Colonic mucosa (tissue), 4 donors: ENCODE measurements at regions not wholly inside any gene's neighbourhood (a gene's known extent, or its start where the extent isn't known, plus 50 kb on each side); places are given as distances from the start of the nearest gene placed in this dataset.

Experiments used
- DNase-seq: peaks from one replicate; pipeline ENCODE4 v3.0.0-alpha.2; 2020
- H3K27ac ChIP-seq: fragments of 200-600 bp; one replicate; pipeline ENCODE4 v1.8.0; 2021
- H3K27me3 ChIP-seq: fragments of 200-600 bp; one replicate; pipeline ENCODE4 v1.8.0; 2021
- H3K36me3 ChIP-seq: fragments of 200-600 bp; one replicate; pipeline ENCODE4 v1.8.0; 2021
- H3K4me1 ChIP-seq: fragments of 200-600 bp; one replicate; pipeline ENCODE4 v1.8.0; 2021; ENCODE audit warnings: mild to moderate bottlenecking
- H3K4me3 ChIP-seq: fragments of 200-600 bp; one replicate; pipeline ENCODE4 v1.8.0; 2021
- H3K9ac ChIP-seq, 2 donors: one replicate each; pipeline ENCODE4 v1.7.0; 2013; ENCODE audit warnings: control low read depth in 2 of 2, low read depth in 2 of 2, low read length in 2 of 2
- H3K9me3 ChIP-seq: fragments of 200-600 bp; one replicate; pipeline ENCODE4 v1.8.0; 2021
- intact Hi-C: fragments of 100-400 bp; cut with DNase I; formaldehyde crosslinking; loops from one replicate; pipeline ENCODE4 v1.14.1; 2022
- TF ChIP-seq, protein P1 (sequence below): fragments of 200-600 bp; IDR thresholded peaks from one replicate; pipeline ENCODE4 v1.8.0; 2022; ENCODE audit warnings: antibody characterized with exemption, mild to moderate bottlenecking
- donor health status: healthy.
- donor health status: DM: no; HTN: no; CAD: no.
- donor health status: DM: no; HTN: no; CAD: no.

DNA sequence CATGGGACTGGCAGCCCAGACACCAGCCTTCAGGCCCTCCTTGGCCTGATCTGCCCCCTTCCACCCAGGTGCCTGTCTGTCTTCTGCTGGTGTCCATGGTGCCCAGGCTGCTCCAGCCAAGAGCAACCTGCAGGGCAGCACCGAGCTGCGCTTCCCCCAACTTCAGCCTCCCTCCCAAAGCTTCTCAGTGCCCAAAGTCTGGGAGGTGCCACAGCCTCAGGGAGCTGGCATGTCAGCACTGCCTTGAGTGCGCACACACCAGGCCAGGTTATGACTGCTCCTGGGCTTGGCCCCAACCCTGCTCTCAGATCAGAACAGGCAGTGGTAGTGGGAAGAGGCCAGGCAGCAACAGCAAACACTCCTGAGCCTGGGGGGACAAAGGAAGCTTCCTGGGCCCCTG, 304.6 kb upstream of the NRG3 start:
- Histone ChIP-seq H3K27ac (no peak overlapping the region), H3K9me3 (no peaks in the 10 kb centered on the region), H3K4me1 (no peaks in the 10 kb centered on the region), H3K9ac (no peak overlapping the region), H3K36me3 (no peaks in the 10 kb centered on the region), H3K4me3 (no peak overlapping the region), H3K27me3 (no peaks in the 10 kb centered on the region)
- intact Hi-C loops: no loop called here
- TF ChIP-seq, protein P1, sequence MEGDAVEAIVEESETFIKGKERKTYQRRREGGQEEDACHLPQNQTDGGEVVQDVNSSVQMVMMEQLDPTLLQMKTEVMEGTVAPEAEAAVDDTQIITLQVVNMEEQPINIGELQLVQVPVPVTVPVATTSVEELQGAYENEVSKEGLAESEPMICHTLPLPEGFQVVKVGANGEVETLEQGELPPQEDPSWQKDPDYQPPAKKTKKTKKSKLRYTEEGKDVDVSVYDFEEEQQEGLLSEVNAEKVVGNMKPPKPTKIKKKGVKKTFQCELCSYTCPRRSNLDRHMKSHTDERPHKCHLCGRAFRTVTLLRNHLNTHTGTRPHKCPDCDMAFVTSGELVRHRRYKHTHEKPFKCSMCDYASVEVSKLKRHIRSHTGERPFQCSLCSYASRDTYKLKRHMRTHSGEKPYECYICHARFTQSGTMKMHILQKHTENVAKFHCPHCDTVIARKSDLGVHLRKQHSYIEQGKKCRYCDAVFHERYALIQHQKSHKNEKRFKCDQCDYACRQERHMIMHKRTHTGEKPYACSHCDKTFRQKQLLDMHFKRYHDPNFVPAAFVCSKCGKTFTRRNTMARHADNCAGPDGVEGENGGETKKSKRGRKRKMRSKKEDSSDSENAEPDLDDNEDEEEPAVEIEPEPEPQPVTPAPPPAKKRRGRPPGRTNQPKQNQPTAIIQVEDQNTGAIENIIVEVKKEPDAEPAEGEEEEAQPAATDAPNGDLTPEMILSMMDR: no peak
- DNase-seq: no peak

DNA sequence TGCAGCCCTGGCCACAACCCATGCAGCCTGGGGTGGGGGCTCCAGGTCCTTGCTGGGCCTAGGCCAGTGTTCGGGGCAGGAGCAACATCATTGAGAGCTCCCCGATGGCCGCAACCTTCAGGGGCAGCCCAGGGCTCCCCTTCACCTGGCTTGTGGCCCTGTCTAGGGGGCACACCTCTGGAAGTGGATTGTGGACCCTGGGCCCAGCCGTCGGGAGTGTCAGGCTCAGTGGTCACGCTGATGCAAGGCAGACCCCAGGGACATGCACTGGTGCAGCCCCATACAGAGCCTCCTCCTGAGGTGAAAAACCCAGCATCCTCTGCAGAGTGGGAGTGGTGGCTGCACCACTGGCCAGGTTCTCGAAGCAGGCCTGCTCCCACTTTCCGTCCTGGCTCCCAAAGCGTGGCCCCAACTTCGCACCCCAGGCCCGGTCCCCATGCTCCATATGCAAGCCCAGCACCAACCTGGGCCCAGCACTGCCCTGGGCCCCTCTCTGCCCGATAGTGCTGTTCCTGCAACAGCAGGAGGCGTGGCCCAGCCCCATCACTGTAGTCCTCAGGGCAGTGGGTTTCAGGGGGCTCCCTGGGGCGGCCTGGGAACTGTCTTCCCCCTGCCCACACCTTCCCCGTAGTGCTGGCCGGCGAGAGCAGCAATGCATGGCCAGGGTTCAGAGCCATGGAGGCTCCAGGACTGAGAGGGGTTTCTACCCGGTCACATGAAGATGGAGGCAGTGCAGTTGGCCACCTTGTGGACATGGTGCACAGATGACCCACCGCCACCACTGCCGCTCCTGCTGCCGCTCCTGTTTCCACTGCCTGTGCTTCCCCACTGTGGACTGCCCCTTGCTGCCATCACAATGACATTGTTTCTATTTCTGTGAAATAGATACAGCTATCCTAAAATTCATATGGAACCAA, 303.9 kb upstream of the NRG3 start:
- no peak for DNase-seq

DNA sequence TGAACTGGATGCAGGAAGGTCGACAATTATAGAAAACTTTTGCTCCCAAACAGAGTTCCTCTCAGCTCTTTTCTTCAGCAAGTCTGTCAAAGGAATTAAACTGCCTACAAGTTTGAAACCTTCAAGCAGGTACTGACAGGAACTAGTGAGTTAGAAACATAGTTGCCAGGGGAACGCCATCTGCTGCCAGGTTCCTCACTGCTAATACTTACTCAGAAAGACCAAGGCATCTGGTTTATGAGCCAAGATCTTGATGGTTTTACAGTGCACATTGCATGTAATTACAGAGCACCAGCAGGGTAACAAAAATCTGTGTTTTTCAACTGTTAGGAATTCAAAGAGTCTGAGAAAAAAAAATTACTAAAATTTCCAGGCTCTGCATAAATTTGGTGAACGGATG, 300.0 kb upstream of the NRG3 start:
- no peak for DNase-seq
- H3K4me1 ChIP-seq: no peaks in the 10 kb centered on the region
- no peaks in the 10 kb centered on the region for H3K27me3 ChIP-seq
- H3K4me3 ChIP-seq: no peak overlapping the region
- H3K9ac ChIP-seq: no peak overlapping the region
- TF ChIP-seq, protein P1: no peak
- intact Hi-C loops: no loop called here
- no peak overlapping the region for H3K27ac ChIP-seq
- no peaks in the 10 kb centered on the region for H3K36me3 ChIP-seq
- H3K9me3 ChIP-seq: no peaks in the 10 kb centered on the region

More for the DNA sequence above, 303.9 kb upstream of the NRG3 start:
- Histone ChIP-seq H3K4me3 (no peak overlapping the region), H3K9ac (no peak overlapping the region), H3K36me3 (no peaks in the 10 kb centered on the region), H3K9me3 (no peaks in the 10 kb centered on the region), H3K27me3 (no peaks in the 10 kb centered on the region), H3K4me1 (no peaks in the 10 kb centered on the region), H3K27ac (no peak overlapping the region)
- intact Hi-C loops: no loop called here
- TF ChIP-seq, protein P1: no peak

DNA sequence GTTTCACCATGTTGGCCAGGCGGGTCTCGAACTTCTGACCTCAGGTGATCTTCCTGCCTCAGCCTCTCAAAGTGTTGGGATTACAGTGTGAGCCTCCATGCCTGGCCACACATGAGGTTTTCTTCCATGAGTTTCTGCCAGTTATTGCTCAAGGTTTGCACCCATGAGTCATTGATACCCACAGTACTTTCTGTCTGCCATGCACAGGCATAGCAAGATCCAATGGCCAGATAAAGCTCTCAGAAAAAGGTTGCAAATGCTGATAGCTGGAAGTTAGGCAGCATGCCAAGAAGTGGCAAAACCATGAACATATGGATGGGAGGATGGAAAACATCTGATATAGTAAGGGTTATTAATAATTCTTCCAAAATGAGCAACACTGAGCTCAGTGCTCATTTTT, 298.7 kb upstream of the NRG3 start:
- intact Hi-C loops: no loop called here
- no peak overlapping the region for H3K27ac ChIP-seq
- H3K4me1 ChIP-seq: no peaks in the 10 kb centered on the region
- no peak overlapping the region for H3K9ac ChIP-seq
- no peaks in the 10 kb centered on the region for H3K9me3 ChIP-seq
- no peak overlapping the region for H3K4me3 ChIP-seq
- no peaks in the 10 kb centered on the region for H3K27me3 ChIP-seq
- no peak for DNase-seq
- TF ChIP-seq, protein P1: no peak
- H3K36me3 ChIP-seq: no peaks in the 10 kb centered on the region

DNA sequence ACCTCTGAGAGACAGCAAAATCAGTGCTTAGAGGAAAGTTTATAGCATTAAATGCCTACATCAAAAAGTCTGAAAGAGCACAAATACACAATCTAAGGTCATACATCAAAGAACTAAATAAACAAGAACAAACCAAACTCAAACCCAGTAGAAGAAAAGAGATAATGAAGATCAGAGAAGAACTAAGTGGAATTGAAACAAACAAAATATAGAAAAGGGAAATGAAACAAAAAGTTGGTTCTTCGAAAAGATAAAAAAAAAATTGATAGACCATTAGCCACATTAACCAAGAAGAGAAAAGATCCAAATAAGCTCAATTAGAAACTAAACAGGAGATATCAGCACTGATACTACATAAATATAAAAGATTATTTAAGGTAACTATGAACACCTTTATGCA, 280.0 kb upstream of the NRG3 start:
- Histone ChIP-seq H3K9me3 (no peaks in the 10 kb centered on the region), H3K4me1 (no peaks in the 10 kb centered on the region), H3K9ac (no peak overlapping the region), H3K27ac (no peak overlapping the region), H3K27me3 (no peaks in the 10 kb centered on the region), H3K36me3 (no peaks in the 10 kb centered on the region), H3K4me3 (no peak overlapping the region)
- no peak for DNase-seq
- TF ChIP-seq, protein P1: no peak
- intact Hi-C loops: no loop called here
